HFFc6 (cell line): ENCODE measurements at regions not wholly inside any gene's neighbourhood (a gene's known extent, or its start where the extent isn't known, plus 50 kb on each side); places are given as distances from the start of the nearest gene placed in this dataset.

ENCODE experiments used
- DNase-seq: peaks from one replicate; pipeline ENCODE4 v3.0.0-alpha.2; 2018
- H3K27ac Mint-ChIP-seq: 2 replicates; pipeline ENCODE4 v1.8.0; 2020; ENCODE audit warnings: mild to moderate bottlenecking, mixed read lengths
- H3K27me3 Mint-ChIP-seq: 2 replicates; pipeline ENCODE4 v1.8.0; 2021; ENCODE audit warnings: mild to moderate bottlenecking, moderate library complexity, mixed read lengths; ENCODE audit not compliant: insufficient read depth
- H3K36me3 Mint-ChIP-seq: 2 replicates; pipeline ENCODE4 v1.8.0; 2021; ENCODE audit warnings: low read depth, mixed read lengths
- H3K4me1 Mint-ChIP-seq: 2 replicates; pipeline ENCODE4 v1.8.0; 2020; ENCODE audit warnings: low read depth, mixed read lengths
- H3K4me3 Mint-ChIP-seq: 2 replicates; pipeline ENCODE4 v1.8.0; 2020; ENCODE audit warnings: mild to moderate bottlenecking, moderate library complexity, mixed read lengths
- H3K9me3 Mint-ChIP-seq: 2 replicates; pipeline ENCODE4 v1.8.0; 2020; ENCODE audit warnings: mild to moderate bottlenecking, mixed read lengths
- TF ChIP-seq, protein P1 (sequence below): fragments of 200-600 bp; sonication (generic); IDR thresholded peaks from 2 replicates; pipeline ENCODE4 v1.5.0; 2021; ENCODE audit warnings: antibody characterized with exemption, mild to moderate bottlenecking

DNA sequence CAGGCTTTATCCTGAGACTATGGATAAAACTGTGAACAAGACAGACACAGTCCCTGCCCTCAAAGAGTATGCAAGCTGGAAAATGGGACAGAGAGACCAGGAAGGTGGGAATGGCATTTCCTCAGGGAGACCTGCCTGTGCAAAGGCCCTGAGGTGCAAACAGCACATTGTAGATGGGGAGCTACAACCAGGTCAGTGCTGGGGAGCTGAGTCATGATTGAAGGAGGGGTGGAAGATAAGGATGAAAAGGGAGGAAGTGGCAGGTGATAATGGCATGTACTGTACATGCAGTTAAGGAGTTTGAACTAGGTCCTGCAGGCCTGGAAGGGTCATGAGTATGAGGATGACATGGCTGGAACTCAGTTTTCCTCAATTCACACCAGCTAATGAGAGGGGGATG is 75.5 kb upstream of the BOD1 start:
- Mint-ChIP-seq H3K27ac (no peak overlapping the region), H3K4me1 (no peaks in the 10 kb centered on the region), H3K36me3 (no peaks in the 10 kb centered on the region), H3K4me3 (no peak overlapping the region), H3K9me3 (peaks cover 4% of the 10 kb centered on the region), H3K27me3 (peaks cover 23% of the 10 kb centered on the region)
- TF ChIP-seq, protein P1, sequence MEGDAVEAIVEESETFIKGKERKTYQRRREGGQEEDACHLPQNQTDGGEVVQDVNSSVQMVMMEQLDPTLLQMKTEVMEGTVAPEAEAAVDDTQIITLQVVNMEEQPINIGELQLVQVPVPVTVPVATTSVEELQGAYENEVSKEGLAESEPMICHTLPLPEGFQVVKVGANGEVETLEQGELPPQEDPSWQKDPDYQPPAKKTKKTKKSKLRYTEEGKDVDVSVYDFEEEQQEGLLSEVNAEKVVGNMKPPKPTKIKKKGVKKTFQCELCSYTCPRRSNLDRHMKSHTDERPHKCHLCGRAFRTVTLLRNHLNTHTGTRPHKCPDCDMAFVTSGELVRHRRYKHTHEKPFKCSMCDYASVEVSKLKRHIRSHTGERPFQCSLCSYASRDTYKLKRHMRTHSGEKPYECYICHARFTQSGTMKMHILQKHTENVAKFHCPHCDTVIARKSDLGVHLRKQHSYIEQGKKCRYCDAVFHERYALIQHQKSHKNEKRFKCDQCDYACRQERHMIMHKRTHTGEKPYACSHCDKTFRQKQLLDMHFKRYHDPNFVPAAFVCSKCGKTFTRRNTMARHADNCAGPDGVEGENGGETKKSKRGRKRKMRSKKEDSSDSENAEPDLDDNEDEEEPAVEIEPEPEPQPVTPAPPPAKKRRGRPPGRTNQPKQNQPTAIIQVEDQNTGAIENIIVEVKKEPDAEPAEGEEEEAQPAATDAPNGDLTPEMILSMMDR, result no peak
- DNase-seq, result no peak

DNA sequence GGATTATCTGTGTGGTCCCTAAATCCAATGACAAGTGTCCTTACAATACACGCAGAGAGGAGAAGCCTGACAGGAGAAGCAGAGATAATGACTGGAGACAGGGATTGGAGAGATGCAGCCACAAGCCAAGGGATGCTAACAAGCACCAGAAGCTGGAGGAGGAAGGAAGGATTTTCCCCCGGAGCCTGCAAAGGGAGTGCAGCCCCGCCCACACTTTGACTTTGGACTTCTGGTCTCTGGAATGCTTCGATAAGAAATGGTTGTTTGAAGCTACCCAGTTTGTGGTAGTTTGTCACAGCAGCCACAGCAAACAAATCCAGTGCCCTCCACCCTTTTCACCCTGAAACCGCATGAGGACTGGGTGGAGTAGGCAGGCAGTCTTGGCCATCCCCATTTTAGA is 77.2 kb upstream of the BOD1 start:
- H3K36me3 Mint-ChIP-seq, result no peaks in the 10 kb centered on the region
- H3K4me3 Mint-ChIP-seq, result no peak overlapping the region
- peaks cover 4% of the 10 kb centered on the region for H3K9me3 Mint-ChIP-seq
- TF ChIP-seq, protein P1, result no peak
- no peak overlapping the region for H3K27ac Mint-ChIP-seq
- peaks cover 27% of the 10 kb centered on the region for H3K27me3 Mint-ChIP-seq
- H3K4me1 Mint-ChIP-seq, result no peaks in the 10 kb centered on the region
- no peak for DNase-seq

DNA sequence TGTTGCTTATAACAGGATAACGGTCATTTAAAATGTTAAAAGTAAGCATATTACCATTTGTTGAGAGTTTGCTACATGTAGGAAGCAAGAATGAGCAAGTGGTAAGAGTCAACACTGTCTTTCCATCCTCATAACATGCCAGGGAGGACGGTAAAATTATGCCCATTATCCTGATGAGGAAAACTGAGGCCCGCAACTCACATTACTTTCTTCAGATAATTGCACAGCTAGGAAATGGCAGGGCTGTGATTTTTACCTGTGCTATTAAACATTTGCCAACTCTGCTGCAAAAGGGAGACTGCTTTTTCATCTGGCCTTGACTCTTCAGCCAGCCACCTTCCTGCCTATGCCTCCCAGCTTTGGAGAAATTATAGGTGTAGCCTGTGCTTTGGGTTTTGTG is 79.8 kb upstream of the BOD1 start:
- Mint-ChIP-seq H3K9me3 (peaks cover 4% of the 10 kb centered on the region), H3K36me3 (no peaks in the 10 kb centered on the region), H3K27me3 (peaks cover 22% of the 10 kb centered on the region), H3K27ac (no peak overlapping the region), H3K4me1 (no peaks in the 10 kb centered on the region), H3K4me3 (no peak overlapping the region)
- TF ChIP-seq, protein P1, result no peak
- no peak for DNase-seq

DNA sequence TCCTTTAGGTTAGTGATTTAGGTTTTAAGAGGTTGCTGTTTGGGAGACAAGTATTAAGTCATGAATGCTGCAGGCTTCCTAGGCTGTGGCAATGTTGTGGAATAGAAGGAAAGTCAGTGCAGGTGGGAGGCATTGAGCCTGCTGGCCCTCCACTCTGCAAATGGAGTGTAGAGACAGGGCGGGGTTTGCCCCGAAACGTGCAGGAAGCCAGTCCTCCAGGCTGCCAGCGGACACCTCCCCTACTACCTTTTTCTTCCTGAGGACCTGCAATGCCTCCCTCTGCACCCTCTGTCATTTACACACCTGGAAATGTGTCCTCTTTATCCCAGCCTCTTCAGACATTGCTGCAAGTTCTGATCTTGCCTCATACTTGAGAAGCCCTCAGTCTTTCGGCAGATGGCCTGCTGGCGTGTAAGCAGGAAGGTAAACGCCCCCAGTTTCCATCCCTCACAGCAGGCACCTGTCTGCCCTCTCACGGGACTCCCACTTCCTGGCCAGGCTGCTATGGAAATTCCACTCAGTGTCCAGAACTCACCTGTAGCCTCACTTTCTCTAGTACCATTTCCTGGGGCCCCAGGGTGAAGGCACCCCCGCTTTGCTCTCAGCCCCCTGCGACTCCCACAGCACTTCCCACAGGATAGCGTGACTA is 81.6 kb upstream of the BOD1 start:
- H3K27ac Mint-ChIP-seq, result no peak overlapping the region
- no peaks in the 10 kb centered on the region for H3K4me1 Mint-ChIP-seq
- DNase-seq, result no peak
- TF ChIP-seq, protein P1, result no peak
- H3K27me3 Mint-ChIP-seq, result peaks cover 17% of the 10 kb centered on the region
- H3K9me3 Mint-ChIP-seq, result peaks cover 4% of the 10 kb centered on the region
- no peaks in the 10 kb centered on the region for H3K36me3 Mint-ChIP-seq
- no peak overlapping the region for H3K4me3 Mint-ChIP-seq

DNA sequence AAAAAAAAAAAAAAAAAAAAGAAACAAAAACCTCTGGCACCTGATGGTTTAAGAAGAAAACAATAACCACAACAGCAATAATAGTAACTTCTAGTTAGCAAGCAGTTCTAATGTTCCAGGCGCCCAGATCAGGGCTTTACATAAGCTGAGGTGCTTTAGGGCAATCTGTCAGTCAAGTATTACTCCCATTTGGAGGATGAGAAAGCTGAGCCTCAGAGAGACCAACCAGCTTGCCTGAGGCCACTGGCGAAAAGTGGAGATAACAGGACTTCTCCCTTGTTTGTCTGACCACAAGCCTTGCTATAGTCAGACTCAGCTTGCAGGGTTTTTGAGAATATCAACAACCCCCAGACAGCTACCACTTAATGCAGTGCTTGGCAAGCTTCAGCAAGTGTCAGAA is 83.5 kb upstream of the BOD1 start:
- H3K4me1 Mint-ChIP-seq, result no peaks in the 10 kb centered on the region
- no peaks in the 10 kb centered on the region for H3K36me3 Mint-ChIP-seq
- no peak overlapping the region for H3K4me3 Mint-ChIP-seq
- no peak for DNase-seq
- TF ChIP-seq, protein P1, result no peak
- no peaks in the 10 kb centered on the region for H3K9me3 Mint-ChIP-seq
- peaks cover 14% of the 10 kb centered on the region for H3K27me3 Mint-ChIP-seq
- H3K27ac Mint-ChIP-seq, result no peak overlapping the region

DNA sequence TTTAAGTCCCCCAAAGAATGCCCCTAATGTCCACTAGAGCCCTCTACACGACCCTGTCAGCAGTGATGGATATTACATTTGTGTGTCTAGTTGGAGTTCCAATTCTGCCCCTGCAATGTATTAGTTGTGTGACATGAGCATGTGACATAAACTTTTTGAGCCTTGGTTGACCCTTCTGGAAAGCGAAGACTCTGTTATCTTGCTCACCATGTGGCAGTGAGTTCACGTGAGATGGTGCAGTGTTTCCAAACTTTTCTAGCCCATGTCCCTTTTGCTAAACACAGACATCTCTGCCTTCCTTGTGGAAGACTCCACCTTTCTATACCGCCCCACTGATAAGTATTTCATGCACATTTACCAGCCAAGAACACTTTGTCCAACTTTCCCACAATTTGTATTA is 87.0 kb upstream of the BOD1 start:
- Mint-ChIP-seq H3K27me3 (peaks cover 6% of the 10 kb centered on the region), H3K36me3 (no peaks in the 10 kb centered on the region), H3K4me3 (no peak overlapping the region), H3K4me1 (peaks cover 16% of the 10 kb centered on the region), H3K27ac (no peak overlapping the region), H3K9me3 (no peaks in the 10 kb centered on the region)
- TF ChIP-seq, protein P1, result no peak
- DNase-seq, result no peak
